Gastrocnemius medialis (tissue), 4 donors: ENCODE measurements at regions not wholly inside any gene's neighbourhood (a gene's known extent, or its start where the extent isn't known, plus 50 kb on each side); places are given as distances from the start of the nearest gene placed in this dataset.

ENCODE experiments used
- POLR2A ChIP-seq, 2 donors: fragments of 450-650 bp; IDR thresholded peaks; one replicate each; pipeline ENCODE4 v1.6.1; 2017; ENCODE audit warnings: antibody characterized with exemption in 2 of 2, mild to moderate bottlenecking in 2 of 2, moderate library complexity in 2 of 2
- TF ChIP-seq, protein P1 (sequence below), 5 experiments: fragments of 450-650 bp in 3 of 5; fragments of 200-600 bp in 2 of 5; sonication (generic) in 2 of 5; IDR thresholded peaks in 4 of 5; conservative IDR thresholded peaks in 1 of 5; 1 replicate in 4 of 5; 2 replicates in 1 of 5; pipeline ENCODE4 v1.5.1; 2016 to 2019; ENCODE audit warnings: antibody characterized with exemption in 5 of 5, mild to moderate bottlenecking in 3 of 5, moderate library complexity in 3 of 5

DNA sequence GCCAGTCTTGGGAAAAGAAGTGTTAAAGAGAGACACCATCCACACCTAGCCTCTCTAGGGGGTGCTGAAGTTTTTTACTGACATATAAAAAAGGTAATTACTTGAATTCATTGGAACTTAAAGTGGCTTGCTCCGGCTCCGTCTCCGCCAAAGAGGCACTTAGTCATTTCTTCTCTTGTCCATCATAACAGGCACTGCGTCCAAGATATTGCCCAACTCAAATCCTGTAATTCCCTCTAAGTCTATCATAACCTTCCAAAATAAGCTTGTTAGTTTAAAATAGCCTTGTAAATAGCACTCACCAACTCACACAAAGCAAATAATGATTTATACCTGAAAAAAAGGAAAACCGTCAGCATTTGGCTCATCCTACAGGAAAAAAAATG is 160.5 kb downstream of the ZBTB18 start:
- TF ChIP-seq, protein P1, sequence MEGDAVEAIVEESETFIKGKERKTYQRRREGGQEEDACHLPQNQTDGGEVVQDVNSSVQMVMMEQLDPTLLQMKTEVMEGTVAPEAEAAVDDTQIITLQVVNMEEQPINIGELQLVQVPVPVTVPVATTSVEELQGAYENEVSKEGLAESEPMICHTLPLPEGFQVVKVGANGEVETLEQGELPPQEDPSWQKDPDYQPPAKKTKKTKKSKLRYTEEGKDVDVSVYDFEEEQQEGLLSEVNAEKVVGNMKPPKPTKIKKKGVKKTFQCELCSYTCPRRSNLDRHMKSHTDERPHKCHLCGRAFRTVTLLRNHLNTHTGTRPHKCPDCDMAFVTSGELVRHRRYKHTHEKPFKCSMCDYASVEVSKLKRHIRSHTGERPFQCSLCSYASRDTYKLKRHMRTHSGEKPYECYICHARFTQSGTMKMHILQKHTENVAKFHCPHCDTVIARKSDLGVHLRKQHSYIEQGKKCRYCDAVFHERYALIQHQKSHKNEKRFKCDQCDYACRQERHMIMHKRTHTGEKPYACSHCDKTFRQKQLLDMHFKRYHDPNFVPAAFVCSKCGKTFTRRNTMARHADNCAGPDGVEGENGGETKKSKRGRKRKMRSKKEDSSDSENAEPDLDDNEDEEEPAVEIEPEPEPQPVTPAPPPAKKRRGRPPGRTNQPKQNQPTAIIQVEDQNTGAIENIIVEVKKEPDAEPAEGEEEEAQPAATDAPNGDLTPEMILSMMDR (IDR thresholded peaks at IDR 0.05 in 4 of 5, conservative IDR thresholded peaks at IDR 0.05 in 1 of 5) = no peak
- TF ChIP-seq POLR2A (IDR thresholded peaks at IDR 0.05) = no peak
